ENCODE measurements at regions not wholly inside any gene's neighbourhood (a gene's known extent, or its start where the extent isn't known, plus 50 kb on each side); places are given as distances from the start of the nearest gene placed in this dataset.

DNA sequence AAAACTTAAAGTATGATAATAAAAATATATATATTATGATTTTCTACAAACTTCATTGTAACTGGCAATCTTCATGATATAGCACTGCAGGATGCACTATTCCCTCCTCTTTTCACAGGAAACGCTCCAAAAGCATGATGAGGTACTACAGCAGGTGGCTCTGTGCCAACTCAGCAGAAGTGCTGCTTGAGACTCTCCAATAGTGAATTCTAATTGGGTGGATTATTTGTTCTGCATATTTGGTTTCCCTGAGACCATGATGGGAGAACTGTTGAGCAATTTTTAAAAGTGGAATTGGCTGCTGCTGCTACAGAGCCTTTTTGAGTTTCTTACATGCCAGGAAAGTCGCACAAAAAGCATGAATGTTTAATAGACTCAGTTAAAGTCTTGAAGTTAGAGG lies 1782.4 kb upstream of the PCDH20 start:
- TF ChIP-seq, protein P1, sequence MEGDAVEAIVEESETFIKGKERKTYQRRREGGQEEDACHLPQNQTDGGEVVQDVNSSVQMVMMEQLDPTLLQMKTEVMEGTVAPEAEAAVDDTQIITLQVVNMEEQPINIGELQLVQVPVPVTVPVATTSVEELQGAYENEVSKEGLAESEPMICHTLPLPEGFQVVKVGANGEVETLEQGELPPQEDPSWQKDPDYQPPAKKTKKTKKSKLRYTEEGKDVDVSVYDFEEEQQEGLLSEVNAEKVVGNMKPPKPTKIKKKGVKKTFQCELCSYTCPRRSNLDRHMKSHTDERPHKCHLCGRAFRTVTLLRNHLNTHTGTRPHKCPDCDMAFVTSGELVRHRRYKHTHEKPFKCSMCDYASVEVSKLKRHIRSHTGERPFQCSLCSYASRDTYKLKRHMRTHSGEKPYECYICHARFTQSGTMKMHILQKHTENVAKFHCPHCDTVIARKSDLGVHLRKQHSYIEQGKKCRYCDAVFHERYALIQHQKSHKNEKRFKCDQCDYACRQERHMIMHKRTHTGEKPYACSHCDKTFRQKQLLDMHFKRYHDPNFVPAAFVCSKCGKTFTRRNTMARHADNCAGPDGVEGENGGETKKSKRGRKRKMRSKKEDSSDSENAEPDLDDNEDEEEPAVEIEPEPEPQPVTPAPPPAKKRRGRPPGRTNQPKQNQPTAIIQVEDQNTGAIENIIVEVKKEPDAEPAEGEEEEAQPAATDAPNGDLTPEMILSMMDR (conservative IDR thresholded peaks at IDR 0.05): no peak
- no peak for TF ChIP-seq ZFX (IDR thresholded peaks at IDR 0.05)

Data from C4-2B (cell line).